Amniotic epithelial cell (primary cell): ENCODE measurements at regions not wholly inside any gene's neighbourhood (a gene's known extent, or its start where the extent isn't known, plus 50 kb on each side); places are given as distances from the start of the nearest gene placed in this dataset.

Experiments
- DNase-seq: peaks from one replicate; pipeline ENCODE4 v3.0.0-alpha.2; 2010; ENCODE audit warnings: low read depth

DNA sequence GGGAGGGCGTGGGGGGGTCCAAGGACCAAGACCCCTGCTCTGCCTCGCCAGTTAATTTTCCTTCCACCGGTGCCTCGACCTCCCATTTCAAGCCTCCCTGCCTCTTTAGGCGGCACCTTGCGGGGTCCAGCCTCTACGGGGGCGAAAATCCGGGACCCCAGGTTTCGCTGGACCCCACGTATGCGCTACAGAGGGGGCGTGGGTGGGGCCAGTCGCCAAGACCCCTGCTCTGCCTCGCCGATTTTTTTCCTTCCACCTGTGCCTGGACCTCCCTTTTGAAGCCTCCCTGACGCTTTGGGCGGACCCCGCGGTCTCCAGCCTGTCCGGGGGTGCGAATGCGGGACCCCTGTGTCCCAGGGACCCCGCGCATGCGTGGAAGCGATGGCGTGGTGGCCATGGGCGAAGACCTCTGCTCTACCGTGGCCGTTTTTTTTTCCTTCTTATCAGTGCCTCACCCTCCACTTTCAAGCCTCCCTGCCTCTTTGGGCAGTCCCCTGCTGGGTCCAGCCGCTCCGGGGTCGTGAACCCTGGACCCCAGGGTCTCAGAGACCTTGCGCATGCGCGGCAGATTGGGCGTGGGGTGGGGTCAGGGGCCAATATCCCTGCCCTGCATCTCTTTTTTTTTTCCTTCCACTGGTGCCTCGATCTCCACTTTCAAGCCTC lies 324.2 kb downstream of the ALG10 start:
- no peak for DNase-seq

DNA sequence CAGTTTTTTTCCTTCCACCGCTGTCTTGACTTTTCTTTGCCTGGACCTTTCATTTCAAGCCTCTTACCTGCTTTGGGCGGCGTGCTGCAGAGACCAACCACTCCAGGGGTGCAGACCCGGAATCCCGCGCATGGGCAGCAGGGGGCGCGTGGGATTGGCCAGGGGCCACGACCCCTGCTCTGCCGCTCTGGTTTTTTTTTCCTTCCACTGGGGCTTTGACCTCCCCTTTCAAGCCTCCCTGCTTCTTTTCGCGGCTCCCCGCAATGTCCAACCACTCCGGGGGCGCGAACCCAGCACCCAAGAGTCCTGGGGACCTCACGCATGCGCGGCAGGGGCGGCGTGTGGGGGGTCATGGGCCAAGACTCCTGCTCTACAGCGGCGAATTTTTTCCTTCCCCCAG lies 325.1 kb downstream of the ALG10 start:
- DNase-seq = no peak

DNA sequence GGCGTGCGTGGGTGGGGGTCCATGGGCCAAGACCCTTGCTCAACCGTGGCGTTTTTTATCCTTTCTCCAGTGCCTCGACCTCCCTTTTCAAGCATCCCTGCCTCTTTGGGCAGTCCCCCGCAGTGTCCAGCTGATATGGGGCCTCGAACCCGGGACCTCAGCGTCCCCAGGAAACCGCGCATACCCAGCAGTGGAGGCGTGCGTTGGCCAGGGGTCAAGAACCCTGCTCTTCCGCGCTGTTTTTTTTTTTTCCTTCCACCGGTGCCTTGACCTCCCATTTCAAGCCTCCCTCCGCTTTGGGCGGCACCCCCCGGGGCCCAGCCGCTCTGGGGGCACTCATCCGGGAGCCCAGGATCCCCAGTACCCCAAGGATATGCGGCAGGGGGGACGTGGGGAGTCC lies 325.8 kb downstream of the ALG10 start:
- no peak for DNase-seq

DNA sequence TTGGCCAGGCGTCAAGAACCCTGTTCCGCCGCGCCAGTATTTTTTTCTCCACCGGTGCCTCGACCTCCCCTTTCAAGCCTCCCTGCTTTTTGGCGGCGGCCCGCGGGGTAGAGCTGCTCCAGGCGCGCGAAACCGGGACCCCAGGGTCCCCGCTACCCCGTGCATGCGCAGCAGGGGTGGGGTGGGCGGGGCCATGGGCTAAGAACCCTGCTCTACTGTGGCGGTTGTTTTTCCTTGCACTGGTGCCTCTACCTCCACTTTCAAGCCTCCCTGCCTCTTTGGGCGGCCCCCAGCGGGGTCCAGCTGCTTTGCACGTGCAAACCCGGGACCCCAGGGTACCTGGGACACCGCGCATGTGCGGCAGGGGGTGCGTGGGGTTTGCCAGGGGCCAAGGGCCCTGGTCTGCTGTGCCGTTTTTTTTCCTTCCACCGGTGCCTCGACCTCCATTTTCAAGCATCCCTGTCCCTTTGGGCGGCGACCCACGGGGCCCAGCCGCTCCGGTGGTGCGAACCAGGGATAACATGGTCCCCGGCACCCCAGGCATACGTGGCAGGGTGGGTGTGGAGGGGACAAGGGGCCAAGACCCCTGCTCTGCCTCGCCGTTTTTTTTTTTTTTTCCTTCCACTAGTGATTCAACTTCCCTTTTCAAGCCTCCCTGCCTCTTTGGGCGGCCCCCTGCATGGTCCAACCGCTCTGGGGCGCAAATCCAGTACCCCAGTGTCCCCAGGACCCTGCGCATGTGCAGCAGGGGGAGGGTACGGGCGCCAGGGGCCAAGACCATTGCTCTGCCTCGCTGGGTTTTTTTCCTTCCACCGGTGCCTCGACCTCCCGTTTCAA lies 326.8 kb downstream of the ALG10 start:
- DNase-seq = no peak

GRCh38 chr12:34349673-34349961 lies 327.3 kb downstream of the ALG10 start:
- DNase-seq = no peak

DNA sequence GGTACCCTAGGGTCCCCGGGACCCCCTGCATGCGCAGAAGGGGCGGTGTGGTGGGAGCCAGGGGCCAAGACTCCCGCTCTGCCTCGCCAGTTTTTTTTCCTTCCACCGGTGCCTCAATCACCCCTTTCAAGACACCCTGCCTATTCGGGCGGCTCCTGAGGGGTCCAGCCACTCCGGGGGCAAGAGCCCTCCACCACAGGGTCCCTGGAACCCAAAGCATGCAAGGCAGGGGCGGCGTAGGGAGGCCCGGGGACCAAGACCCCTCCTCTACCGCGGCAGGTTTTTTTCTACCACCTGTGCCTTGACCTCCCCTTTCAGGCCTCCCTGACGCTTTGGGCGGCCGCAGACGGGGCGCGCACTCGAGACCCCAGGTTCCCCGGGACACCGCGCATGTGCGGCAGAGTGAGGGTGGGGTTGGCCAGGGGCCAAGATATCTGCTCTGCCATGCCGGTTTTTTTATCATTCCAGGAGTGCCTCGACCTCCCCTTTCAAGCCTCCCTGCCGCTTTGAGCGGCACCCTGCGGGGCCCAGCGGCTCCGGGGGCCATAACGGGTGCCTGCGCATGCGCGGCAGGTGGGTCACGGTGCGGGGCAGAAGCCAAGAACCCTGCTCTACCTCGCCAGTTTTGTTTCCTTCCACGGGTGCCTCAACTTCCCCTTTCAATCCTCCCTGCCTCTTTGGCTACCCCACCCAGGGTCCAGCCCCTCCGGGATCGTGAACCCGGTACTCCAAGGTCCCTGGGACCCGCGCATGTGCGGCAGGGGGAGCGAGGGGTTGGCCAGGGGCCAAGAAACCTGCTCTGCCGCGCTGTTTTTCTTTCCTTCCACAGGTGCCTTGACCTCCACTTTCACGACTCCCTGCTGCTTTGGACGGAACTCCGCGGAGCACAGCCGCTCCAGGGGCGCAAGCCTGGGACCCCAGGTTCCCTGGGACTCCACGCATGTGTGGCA lies 328.1 kb downstream of the ALG10 start:
- no peak for DNase-seq

DNA sequence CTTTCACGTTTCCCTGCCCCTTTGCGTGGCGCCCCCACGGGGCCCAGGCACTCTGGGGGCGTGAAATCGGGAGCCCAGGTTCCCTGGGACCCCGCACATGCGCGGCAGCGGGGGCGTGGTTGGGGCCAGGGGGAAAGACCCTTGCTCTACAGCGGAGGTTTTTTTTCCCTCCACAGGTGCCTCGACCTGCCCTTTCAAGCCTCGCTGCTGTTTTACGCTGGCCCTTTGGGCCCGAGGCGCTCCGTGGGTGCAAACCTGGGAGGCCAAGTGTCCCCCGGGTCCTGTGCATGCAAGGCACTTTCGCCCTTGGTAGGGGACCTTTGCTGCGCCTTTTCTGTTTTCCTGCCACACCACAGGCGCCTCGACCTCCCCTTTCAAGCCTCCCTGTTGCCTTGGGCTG lies 329.8 kb downstream of the ALG10 start:
- no peak for DNase-seq

DNA sequence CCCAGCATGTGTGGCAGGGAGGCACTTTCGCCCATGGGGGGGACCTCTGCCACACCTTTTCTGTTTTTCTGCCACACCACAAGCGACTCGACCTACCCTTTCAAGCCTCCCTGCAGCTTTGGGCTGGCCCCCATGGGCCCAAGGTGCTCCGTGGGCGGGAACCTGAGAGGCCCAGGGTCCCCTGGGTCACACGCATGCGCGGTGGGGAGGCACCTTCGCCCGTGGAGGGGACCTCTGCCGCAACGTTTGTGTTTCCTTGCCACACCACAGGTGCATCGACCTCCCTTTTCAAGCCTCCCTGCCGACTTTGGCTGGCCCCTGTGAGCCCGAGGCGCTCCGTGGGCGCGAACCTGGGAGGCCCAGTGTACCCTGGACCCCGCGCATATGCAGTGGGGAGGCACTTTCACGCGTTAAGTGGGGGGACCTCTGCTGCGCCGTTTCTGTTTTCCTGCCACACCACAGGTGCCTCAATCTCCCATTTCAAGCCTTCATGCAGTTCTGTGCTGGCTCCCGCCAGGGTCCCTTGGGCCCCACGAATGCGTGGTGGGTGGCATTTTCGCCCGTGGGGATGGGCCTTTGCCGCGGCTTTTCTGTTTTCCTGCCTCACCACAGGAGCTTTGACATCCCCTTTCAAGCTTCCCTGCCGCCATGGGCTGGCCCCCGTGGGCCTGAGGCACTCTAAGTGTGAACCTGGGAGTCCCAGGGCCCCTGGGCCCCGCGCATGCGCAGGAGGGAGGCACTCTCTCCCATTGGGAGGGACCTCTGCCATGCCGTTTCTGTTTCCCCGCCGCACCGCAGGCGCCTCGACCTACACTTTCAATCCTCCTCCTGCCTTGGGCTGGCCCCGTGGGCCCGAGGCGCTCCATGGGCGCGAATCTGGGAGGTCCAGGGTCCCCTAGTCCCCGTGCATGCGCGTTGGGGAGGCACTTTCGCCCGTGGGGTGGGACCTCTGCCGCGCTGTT lies 332.2 kb downstream of the ALG10 start:
- no peak for DNase-seq

DNA sequence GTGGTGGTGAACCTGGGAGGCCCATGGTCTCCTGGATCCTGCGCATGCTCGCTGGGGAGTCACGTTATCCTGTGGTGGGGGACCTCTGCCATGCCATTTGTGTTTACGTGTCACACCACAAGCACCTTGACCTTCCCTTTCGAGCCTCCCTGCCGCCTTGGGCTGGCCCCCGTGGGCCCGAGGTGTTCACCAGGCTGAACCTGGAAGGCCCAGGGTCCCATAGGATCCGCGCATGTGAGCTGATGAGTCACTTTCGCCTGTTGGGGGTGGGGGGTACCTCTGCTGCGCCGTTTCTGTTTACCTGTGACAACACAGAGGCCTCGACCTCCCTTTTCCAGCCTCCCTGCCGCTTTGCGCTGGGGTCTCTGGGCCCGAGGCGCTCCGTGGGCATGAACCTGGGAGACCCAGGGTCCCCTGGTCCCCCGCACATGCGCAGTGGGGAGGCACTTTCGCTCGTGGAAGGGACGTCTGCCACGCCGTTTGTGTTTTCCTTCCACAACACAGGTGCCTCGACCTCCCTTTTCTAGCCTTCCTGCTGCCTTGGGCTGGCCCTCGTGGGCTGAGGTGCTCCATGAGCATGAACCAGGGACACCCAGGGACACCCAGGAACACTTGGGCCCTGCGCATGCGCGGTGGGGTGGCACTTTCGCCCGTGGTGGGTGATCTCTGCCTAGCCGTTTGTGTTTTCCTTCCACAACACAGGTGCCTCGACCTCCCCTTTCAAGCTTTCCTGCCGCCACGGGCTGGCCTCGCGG lies 334.1 kb downstream of the ALG10 start:
- no peak for DNase-seq

DNA sequence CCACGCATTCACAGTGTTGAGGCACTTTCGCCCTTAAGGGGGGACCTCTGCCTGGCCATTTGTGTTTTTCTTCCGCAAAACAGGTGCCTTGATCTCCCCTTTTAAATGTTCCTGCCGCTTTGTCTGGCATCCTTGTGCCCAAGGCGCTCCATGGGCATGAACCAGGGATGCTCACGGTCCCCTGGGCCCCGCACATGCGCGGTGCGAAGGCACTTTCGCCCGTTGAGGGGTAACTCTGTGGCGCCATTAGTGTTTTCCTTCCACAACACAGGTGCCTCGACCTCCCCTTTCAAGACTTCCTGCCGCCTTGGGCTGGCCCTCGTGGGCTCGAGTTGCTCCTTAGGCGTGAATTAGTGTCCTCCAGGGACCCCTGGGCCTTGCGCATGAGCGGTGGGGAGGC lies 335.5 kb downstream of the ALG10 start:
- no peak for DNase-seq

GRCh38 chr12:34358198-34358597 lies 335.9 kb downstream of the ALG10 start:
- no peak for DNase-seq

GRCh38 chr12:34361721-34362316 lies 339.5 kb downstream of the ALG10 start:
- DNase-seq = no peak

- DNase-seq = no peak
These were observed 340.9 kb downstream of the ALG10 start for GRCh38 chr12:34363050-34363673.

GRCh38 chr12:34368079-34368478 lies 345.8 kb downstream of the ALG10 start:
- DNase-seq = no peak

GRCh38 chr12:34371050-34371449 lies 348.8 kb downstream of the ALG10 start:
- DNase-seq = no peak

DNA sequence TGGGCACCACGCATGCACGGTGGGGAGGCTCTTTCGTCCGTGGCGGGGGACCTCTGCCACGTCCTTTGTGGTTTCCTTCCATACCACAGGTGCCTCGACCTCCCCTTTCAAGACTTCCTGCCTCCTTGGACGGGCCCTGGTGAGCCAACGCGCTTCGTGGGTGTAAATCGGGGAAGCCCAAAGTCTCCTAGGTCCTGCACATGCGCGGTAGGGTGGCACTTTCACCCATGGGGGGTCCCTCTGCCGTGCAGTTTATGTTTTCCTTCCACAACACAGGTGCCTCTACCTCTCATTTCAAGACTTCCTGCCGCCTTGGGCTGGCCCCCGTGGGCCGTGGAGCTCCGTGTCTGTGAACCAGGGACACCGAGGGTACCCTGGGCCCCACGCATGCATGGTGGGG lies 349.7 kb downstream of the ALG10 start:
- no peak for DNase-seq

GRCh38 chr12:34373926-34374325 lies 351.6 kb downstream of the ALG10 start:
- DNase-seq = no peak

- DNase-seq = no peak
These were observed 354.0 kb downstream of the ALG10 start for GRCh38 chr12:34376133-34376799.

DNA sequence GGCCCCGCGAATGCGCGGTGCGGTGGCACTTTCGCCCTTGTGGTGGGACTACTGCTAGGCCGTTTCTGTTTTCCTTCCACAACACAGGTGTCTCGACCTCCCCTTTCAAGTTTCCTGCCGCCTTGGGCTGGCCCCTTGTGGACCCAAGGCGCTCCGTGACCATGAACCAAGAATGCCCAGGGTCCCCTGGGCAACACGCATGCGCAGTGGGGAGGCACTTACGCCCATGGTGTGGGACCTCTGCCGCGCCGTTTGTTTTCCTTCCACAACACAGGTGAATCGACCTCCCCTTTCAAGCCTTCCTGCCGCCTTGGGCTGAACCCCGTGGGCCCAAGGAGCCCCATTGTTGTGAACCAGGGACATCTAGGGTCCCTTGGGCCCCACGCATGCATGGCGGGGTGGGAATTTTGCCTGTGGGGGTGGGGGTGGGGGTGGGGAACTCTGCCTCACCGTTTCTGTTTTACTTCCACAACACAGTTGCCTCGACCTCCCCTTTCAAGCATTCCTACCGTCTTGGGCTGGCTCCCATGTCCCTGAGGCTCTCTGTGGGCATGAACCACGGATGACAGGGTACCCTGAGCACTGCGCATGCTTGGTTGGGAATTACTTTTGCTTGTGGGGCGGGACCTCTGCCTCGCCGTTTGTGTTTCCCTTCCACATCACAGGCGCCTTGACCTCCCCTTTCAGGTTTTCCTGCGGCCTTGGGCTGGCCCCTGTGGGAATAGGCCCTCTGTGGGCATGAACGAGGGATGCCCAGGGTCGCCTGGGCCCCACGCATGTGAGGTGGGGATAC lies 355.1 kb downstream of the ALG10 start:
- no peak for DNase-seq
